HS-5 (cell line): ENCODE measurements at regions not wholly inside any gene's neighbourhood (a gene's known extent, or its start where the extent isn't known, plus 50 kb on each side); places are given as distances from the start of the nearest gene placed in this dataset.

Experiments used
- DNase-seq: peaks from one replicate; pipeline ENCODE4 v3.0.0-alpha.2; 2012; ENCODE audit warnings: low read depth

- DNase-seq: no peak
Measured at GRCh38 chr3:81439108-81439507, 322.3 kb downstream of the GBE1 start.

- DNase-seq: no peak
Measured at GRCh38 chr3:81437683-81438082, 323.8 kb downstream of the GBE1 start.

- no peak for DNase-seq
Measured at GRCh38 chr3:81436182-81436581, 325.3 kb downstream of the GBE1 start.

- no peak for DNase-seq
Measured at GRCh38 chr3:81435050-81435449, 326.4 kb downstream of the GBE1 start.

- no peak for DNase-seq
Measured at GRCh38 chr3:81434161-81434560, 327.3 kb downstream of the GBE1 start.

- no peak for DNase-seq
Measured at GRCh38 chr3:81433675-81434074, 327.8 kb downstream of the GBE1 start.

GRCh38 chr3:81432456-81432855, 329.0 kb downstream of the GBE1 start:
- DNase-seq: no peak

- no peak for DNase-seq
Measured at GRCh38 chr3:81426826-81427577, 334.4 kb downstream of the GBE1 start.

- DNase-seq: peak; percentile 35
Measured at GRCh38 chr3:81425198-81425868, 336.1 kb downstream of the GBE1 start.

GRCh38 chr3:81419228-81419627, 342.2 kb downstream of the GBE1 start:
- peak; percentile 3 for DNase-seq

GRCh38 chr3:81416812-81417211, 344.6 kb downstream of the GBE1 start:
- no peak for DNase-seq

- DNase-seq: no peak
Measured at GRCh38 chr3:81406318-81406717, 355.1 kb downstream of the GBE1 start.

- DNase-seq: no peak
Measured at GRCh38 chr3:81395739-81396513, 365.5 kb downstream of the GBE1 start.

- DNase-seq: no peak
Measured at GRCh38 chr3:81394651-81395524, 366.6 kb downstream of the GBE1 start.

GRCh38 chr3:81393251-81393650, 368.2 kb downstream of the GBE1 start:
- DNase-seq: no peak

GRCh38 chr3:81390796-81391195, 370.6 kb downstream of the GBE1 start:
- DNase-seq: no peak

GRCh38 chr3:81388191-81388590, 373.3 kb downstream of the GBE1 start:
- no peak for DNase-seq

- DNase-seq: no peak
Measured at GRCh38 chr3:81382470-81382869, 379.0 kb downstream of the GBE1 start.

- DNase-seq: no peak
Measured at GRCh38 chr3:81380234-81380633, 381.2 kb downstream of the GBE1 start.

GRCh38 chr3:81378552-81379293, 382.7 kb downstream of the GBE1 start:
- no peak for DNase-seq

GRCh38 chr3:81375921-81376320, 385.5 kb downstream of the GBE1 start:
- DNase-seq: no peak
